ENCODE measurements at regions not wholly inside any gene's neighbourhood (a gene's known extent, or its start where the extent isn't known, plus 50 kb on each side); places are given as distances from the start of the nearest gene placed in this dataset.

DNA sequence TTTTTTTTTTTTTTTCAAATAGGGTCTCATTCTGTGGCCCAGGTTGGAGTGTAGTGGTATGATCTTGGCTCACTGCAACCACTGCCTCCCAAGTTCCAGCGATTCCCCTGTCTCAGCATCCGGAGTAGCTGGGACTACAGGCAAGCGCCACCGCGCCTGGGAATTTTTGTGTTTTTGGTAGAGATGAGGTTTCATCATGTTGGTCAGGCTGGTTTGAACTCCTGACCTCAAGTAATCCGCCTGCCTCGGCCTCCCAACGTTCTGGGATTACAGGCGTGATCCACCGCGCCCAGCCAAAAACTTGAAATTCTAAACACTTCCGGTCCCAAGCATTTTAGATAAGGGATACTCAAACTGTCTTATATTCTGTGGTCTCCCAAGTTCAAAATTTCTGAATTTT lies 718.9 kb upstream of the MEF2C start:
- Histone ChIP-seq H3K4me1 (peaks cover 11% of the 10 kb centered on the region), H3K36me3 (no peaks in the 10 kb centered on the region), H3K9me3 (replicated peaks) (no peaks in the 10 kb centered on the region), H3K27me3 (no peaks in the 10 kb centered on the region), H3K27ac (no peak overlapping the region), H3K4me3 (no peak overlapping the region)
- DNase-seq, result no peak

DNA sequence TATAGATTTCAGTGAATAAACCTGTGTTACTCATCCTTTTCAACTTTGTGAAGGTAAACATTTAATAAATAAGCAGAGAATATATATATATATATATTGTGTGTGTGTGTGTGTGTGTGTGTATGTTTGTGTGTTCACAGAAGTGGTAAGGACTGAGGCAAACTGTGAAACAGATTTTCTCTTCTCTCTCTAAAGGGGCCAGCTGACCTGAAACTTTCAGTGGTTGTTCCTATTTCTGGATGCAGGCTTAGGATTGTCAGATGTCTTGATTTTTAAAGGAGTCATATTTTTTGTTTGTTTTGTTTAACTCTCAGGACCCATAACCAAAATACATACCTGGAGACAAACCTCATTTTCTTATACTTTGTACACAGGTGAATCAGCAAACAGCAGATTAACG lies 714.9 kb upstream of the MEF2C start:
- H3K27ac ChIP-seq, result no peak overlapping the region
- no peaks in the 10 kb centered on the region for H3K9me3 ChIP-seq (replicated peaks)
- peaks cover 42% of the 10 kb centered on the region for H3K4me1 ChIP-seq
- no peak overlapping the region for H3K4me3 ChIP-seq
- H3K36me3 ChIP-seq, result no peaks in the 10 kb centered on the region
- H3K27me3 ChIP-seq, result no peaks in the 10 kb centered on the region
- DNase-seq, result no peak

DNA sequence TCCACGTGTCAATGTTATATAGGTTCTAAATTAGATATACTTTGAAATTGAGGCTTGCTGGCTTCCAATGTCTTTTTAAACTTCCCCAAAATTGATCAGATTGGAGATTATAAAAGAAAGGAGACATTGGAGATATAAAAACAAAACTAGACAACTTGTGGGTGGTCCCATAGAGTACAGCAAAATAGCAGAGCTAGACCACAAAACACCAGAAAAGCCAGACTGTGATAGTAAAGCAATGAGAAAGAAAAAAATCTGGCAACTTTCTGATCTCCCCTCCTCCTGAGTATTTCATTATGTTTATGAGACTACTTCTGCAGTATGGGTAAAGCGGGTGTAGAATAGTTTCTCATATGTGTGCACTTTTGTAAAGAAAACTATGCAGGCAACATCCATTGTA lies 713.8 kb upstream of the MEF2C start:
- no peaks in the 10 kb centered on the region for H3K27me3 ChIP-seq
- H3K4me3 ChIP-seq, result no peak overlapping the region
- peaks cover 42% of the 10 kb centered on the region for H3K4me1 ChIP-seq
- H3K9me3 ChIP-seq (replicated peaks), result no peaks in the 10 kb centered on the region
- H3K36me3 ChIP-seq, result no peaks in the 10 kb centered on the region
- H3K27ac ChIP-seq, result peak overlapping the region; percentile 64
- DNase-seq, result peak; percentile 27 to 53

DNA sequence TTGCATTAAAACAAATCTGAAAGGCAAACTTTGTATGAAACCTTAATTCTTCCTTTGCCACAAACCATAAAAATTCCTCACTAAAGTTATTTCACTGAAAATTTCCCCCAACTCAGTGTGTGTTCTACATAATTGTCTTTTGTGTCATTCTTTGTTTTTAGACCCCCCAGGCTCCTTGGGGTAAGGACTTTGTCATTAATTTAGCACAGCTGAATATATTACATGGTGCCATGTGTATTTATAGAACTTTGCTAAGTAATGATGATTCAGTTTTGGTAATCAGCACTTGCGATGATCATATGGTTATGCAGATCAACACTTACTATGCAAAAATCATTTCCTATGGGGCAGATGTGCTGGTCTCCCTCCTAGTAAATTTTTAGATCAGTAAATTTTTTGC lies 712.1 kb upstream of the MEF2C start:
- peak overlapping the region; percentile 64 for H3K27ac ChIP-seq
- peaks cover 42% of the 10 kb centered on the region for H3K4me1 ChIP-seq
- no peak overlapping the region for H3K4me3 ChIP-seq
- DNase-seq, result peak; percentile 59 to 82
- no peaks in the 10 kb centered on the region for H3K36me3 ChIP-seq
- no peaks in the 10 kb centered on the region for H3K27me3 ChIP-seq
- H3K9me3 ChIP-seq (replicated peaks), result no peaks in the 10 kb centered on the region

DNA sequence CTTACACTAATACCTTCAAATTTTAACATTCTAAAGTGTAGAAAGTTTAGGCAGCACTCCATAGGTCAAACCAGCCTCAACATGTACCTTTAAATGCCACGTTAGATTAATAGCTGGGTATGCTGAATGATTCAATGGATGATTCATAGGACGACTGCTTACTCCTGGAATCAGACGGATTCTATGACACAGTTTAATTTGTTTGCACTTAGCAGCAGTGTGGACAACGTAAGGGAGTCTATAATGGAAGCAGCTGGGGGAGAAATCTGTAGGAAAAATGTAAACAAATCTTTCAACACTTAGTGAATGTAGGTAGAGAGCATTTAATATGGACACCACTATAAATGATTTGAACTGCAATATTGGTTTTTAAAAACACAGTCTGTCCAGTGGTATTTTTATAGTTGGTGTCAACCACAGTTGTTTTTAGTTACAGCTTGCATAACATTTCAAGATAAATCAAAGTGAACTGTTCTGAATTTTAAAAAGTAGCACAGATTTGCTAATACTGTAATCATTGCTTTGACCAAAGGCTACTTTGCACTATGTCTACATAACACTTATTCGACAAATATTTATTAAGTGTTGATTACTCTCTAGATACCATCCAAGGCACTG lies 701.5 kb upstream of the MEF2C start:
- Histone ChIP-seq H3K27ac (no peak overlapping the region), H3K27me3 (no peaks in the 10 kb centered on the region), H3K4me1 (peaks cover 4% of the 10 kb centered on the region; the same call in 1 of the 2 replicates), H3K9me3 (replicated peaks) (peaks cover 3% of the 10 kb centered on the region; the same call in 1 of the 2 replicates), H3K4me3 (no peak overlapping the region), H3K36me3 (no peaks in the 10 kb centered on the region)
- peak in 1 of 2 experiments; percentile 25 for DNase-seq

DNA sequence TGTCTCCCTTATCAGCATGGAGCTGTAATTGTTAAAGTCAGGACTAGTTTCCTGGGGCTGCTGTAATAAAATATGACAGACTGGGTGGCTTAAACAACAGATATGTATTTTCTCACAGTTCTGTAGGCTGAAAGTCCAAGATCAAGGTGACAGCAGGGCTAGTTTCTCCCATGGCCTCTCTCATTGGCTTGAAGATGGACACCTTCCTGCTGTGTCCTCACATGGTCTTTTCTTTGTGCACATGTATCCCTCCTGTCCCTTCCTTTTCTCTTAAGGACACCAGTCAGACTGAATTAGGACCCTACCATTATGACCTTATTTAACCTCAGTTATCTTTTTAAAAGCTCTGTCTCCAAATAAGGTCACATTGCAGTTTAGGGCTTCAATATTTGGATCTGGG lies 700.5 kb upstream of the MEF2C start:
- Histone ChIP-seq H3K9me3 (replicated peaks) (peaks cover 3% of the 10 kb centered on the region; the same call in 1 of the 2 replicates), H3K27me3 (no peaks in the 10 kb centered on the region), H3K27ac (no peak overlapping the region), H3K4me1 (peaks cover 4% of the 10 kb centered on the region; the same call in 1 of the 2 replicates), H3K4me3 (no peak overlapping the region), H3K36me3 (no peaks in the 10 kb centered on the region)
- DNase-seq, result no peak

DNA sequence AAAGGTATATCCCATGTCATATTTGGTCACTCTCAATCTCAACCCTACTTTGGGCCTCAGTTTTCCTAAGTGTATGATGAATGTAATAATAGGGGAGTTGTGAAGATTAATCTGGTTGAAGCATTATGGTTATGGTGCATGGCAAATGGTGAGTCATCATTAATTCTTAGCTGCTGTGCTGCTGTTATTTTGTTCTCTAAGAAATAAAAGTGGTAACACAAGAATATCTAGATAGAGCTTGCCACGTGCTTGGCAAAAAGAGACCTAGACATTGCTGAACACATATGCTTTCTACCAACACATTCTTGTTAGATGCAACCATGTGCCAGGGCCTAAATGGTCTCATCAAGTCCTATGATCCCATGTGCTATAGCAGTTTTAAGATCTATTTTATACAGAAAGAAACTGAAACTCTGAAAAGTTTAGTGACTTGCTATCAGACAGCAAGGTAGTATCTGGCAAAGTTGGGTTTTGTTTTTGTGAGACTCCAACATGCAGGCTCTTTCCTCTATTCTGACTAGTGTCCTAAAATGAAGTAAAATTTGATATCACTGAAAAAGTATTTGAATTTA lies 699.9 kb upstream of the MEF2C start:
- Histone ChIP-seq H3K4me1 (peaks cover 4% of the 10 kb centered on the region; the same call in 1 of the 2 replicates), H3K4me3 (no peak overlapping the region), H3K36me3 (no peaks in the 10 kb centered on the region), H3K9me3 (replicated peaks) (peaks cover 3% of the 10 kb centered on the region; the same call in 1 of the 2 replicates), H3K27ac (no peak overlapping the region), H3K27me3 (no peaks in the 10 kb centered on the region)
- DNase-seq, result no peak

DNA sequence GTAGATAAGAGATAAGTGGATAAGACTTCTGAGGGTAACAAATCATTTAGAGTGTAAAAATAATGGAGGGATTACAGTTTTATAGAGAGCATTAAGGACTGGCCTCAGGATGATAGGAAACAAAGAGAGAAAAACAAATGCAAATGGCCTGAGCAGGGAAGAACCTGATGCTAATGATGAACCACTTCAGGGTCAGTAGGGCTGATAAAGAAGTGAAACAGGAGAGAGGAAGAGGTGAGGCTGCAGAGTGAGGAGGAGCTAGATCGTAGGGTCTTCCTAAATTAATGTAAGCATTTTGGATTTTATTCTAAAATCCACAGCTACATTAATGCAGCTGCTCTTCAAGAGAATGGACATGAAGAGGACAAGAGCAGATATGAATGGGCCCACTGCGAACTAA lies 698.0 kb upstream of the MEF2C start:
- no peaks in the 10 kb centered on the region for H3K36me3 ChIP-seq
- H3K9me3 ChIP-seq (replicated peaks), result peaks cover 3% of the 10 kb centered on the region; the same call in 1 of the 2 replicates
- no peak overlapping the region for H3K4me3 ChIP-seq
- H3K4me1 ChIP-seq, result peaks cover 4% of the 10 kb centered on the region; the same call in 1 of the 2 replicates
- no peak for DNase-seq
- no peak overlapping the region for H3K27ac ChIP-seq
- no peaks in the 10 kb centered on the region for H3K27me3 ChIP-seq

DNA sequence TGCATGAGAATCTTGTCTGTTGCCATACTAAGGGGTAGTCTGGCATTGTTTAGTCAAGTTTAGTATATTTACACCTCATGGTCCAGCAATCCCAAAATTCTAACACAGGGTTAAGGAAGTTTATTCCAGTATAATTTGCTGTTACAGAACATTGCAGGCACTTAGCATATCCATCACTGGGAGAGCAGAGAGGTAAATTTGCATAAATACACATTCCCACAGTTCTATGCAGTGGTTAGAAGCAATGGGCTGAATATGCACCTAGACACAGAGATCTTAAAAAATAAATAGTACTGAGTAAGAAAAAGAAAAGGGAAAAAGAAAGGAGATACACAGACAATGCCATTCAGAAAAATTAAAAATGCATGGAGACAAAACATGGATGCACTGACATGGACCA lies 692.3 kb upstream of the MEF2C start:
- no peak for DNase-seq
- no peaks in the 10 kb centered on the region for H3K4me1 ChIP-seq
- no peaks in the 10 kb centered on the region for H3K36me3 ChIP-seq
- H3K27me3 ChIP-seq, result no peaks in the 10 kb centered on the region
- H3K4me3 ChIP-seq, result no peak overlapping the region
- no peaks in the 10 kb centered on the region for H3K9me3 ChIP-seq (replicated peaks)
- no peak overlapping the region for H3K27ac ChIP-seq

DNA sequence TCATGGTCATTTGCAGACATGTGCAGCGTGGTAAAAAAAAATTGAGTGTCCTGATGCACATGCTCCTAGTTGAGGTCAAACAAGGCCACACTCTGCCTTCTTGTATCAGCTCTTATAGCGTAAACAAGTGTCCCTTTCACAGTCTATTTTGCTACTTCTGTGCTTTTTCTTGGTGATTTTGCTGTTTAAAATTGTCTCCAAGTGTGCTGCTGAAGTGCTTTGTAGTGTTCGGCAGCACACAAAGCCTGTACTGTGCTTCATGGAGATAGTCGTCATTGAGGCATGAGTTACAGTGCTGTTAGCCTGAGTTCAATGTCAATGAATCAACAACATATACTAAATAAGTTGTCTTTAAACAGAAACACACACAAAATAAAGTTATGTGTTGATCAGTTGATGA lies 690.4 kb upstream of the MEF2C start:
- Histone ChIP-seq H3K4me1 (no peaks in the 10 kb centered on the region), H3K27ac (no peak overlapping the region), H3K9me3 (replicated peaks) (no peaks in the 10 kb centered on the region), H3K36me3 (no peaks in the 10 kb centered on the region; the same call in 1 of the 2 replicates), H3K27me3 (no peaks in the 10 kb centered on the region), H3K4me3 (no peak overlapping the region)
- no peak for DNase-seq

DNA sequence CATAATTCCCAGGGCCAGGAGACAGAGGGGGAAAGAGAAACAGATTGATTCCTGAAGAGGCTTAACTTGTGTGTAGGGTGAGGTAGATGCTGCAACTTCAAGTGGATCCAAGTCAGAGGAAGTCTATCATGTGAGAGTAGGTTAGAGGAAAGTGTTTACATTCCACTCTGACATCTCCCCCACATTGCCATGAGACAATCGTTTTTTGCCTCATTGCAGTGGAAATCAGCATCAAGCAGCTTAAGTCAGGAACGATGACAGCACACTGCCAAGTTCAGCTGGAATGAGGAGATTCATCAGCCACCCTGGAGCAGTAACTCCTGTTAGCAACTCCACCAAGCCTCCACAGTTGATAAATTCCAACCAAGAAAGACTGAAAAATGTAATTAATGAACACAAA lies 689.7 kb upstream of the MEF2C start:
- Histone ChIP-seq H3K4me1 (no peaks in the 10 kb centered on the region), H3K36me3 (no peaks in the 10 kb centered on the region; the same call in 1 of the 2 replicates), H3K4me3 (no peak overlapping the region), H3K27me3 (no peaks in the 10 kb centered on the region), H3K9me3 (replicated peaks) (no peaks in the 10 kb centered on the region), H3K27ac (no peak overlapping the region)
- no peak for DNase-seq

DNA sequence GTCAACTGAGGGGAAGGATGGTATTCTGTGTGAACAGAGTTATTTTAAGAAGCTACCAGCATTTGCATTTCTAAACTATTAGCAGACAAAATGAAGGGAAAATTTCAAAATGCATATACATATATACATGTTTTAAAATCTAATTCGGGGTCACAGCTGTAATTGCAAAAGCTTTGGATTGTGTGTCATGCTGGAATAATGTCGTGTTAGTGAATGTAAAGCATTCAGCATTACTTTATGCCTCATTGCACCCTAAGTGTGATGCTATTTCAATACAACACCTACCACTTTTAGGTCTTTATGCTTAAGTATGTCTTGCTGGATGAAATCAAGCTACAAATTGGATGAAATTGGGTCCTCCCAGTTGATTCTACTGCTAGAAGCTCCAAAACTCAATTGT lies 687.6 kb upstream of the MEF2C start:
- DNase-seq, result no peak
- Histone ChIP-seq H3K4me1 (no peaks in the 10 kb centered on the region), H3K9me3 (replicated peaks) (no peaks in the 10 kb centered on the region), H3K36me3 (no peaks in the 10 kb centered on the region; the same call in 1 of the 2 replicates), H3K27me3 (no peaks in the 10 kb centered on the region), H3K4me3 (no peak overlapping the region), H3K27ac (no peak overlapping the region)

DNA sequence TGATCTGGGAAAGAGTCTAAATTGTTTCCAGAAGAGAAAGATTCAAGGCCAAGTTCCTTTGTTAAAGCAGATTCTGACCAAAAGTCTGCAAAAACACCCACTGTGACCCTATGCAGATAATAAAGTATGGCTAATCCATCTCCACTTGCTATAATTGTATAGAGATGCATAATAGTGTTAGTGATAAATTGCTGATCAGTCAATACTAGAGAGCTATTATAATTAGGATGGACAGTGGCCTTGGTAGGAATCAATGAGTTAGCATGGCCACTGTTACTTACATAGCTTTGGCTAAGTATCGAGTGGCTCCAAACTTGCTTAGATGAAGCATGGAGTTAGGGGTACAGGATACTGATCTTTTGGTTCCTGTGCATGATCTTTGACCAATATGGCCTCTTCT lies 683.4 kb upstream of the MEF2C start:
- Histone ChIP-seq H3K27me3 (no peaks in the 10 kb centered on the region), H3K9me3 (replicated peaks) (no peaks in the 10 kb centered on the region), H3K36me3 (no peaks in the 10 kb centered on the region; the same call in 1 of the 2 replicates), H3K4me3 (no peak overlapping the region), H3K27ac (no peak overlapping the region), H3K4me1 (no peaks in the 10 kb centered on the region)
- DNase-seq, result no peak

DNA sequence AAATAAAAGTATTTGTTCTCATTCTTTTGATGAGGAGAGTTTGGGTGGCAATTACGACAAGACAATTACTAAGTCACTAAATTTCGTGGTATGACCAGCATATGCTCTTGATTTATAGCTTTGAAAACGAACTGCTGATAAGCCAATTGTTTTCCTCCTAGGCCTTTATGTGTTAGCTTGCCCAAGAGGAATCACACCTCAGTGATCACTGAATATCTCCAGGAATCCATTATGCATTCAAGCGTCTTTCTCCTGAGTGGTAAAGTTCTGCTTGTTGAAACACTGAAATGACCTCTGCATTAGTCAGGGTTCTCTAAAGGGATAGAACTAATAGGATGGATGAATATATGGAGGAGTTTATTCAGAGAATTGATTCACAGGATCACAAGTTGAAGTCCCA lies 677.7 kb upstream of the MEF2C start:
- no peaks in the 10 kb centered on the region for H3K27me3 ChIP-seq
- H3K4me1 ChIP-seq, result no peaks in the 10 kb centered on the region
- no peak overlapping the region for H3K27ac ChIP-seq
- no peaks in the 10 kb centered on the region for H3K9me3 ChIP-seq (replicated peaks)
- H3K36me3 ChIP-seq, result no peaks in the 10 kb centered on the region
- H3K4me3 ChIP-seq, result no peak overlapping the region
- no peak for DNase-seq

DNA sequence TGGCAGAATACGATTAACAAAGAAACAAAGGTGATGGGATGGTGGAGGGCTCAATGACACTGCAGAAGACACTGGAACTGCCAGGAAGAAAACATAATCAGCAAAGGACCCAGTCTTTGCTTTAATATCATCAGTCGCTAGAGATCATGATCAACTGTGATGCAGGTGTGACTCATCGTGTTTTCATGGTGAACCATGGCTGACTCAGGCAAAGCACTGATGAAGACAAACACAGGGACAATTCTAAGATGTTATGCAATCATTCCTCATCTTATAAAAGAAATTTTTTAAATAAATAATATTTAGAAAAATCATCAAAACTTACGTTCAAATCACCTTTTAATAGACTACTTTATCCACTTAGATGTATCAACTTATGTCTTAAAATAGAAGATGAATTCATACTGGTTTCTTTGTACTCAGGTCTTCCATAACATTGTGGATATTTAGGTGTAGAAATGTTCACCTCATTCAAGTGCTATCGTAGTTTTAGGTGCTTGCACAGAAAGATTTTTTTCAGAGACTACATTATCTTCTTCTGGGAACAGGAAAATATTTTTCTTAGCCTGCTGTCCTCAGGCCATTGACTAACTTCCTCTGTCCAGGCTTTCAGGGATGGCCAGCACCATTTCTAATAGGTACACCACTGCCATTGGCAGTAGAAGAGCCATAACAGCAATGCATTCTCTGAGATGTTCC lies 673.4 kb upstream of the MEF2C start:
- H3K9me3 ChIP-seq (replicated peaks), result no peaks in the 10 kb centered on the region
- H3K36me3 ChIP-seq, result no peaks in the 10 kb centered on the region
- no peaks in the 10 kb centered on the region for H3K4me1 ChIP-seq
- no peak overlapping the region for H3K4me3 ChIP-seq
- DNase-seq, result no peak
- H3K27me3 ChIP-seq, result no peaks in the 10 kb centered on the region
- no peak overlapping the region for H3K27ac ChIP-seq
